KOPT-K1 (cell line): ENCODE measurements at regions not wholly inside any gene's neighbourhood (a gene's known extent, or its start where the extent isn't known, plus 50 kb on each side); places are given as distances from the start of the nearest gene placed in this dataset.

ENCODE experiments used
- H3K27ac ChIP-seq: fragments of 200-600 bp; sonication (generic); 2 replicates; pipeline ENCODE4 v1.5.1; 2016; ENCODE audit warnings: antibody characterized with exemption, mild to moderate bottlenecking, low read depth, low read length; ENCODE audit not compliant: poor library complexity, severe bottlenecking
- H3K36me3 ChIP-seq: fragments of 200-600 bp; sonication (generic); 2 replicates; pipeline ENCODE4 v1.5.1; 2017; ENCODE audit warnings: antibody characterized with exemption, mild to moderate bottlenecking, low read length, moderate library complexity; ENCODE audit not compliant: insufficient read depth
- H3K9me3 ChIP-seq: fragments of 200-600 bp; sonication (generic); 2 replicates; pipeline ENCODE4 v1.5.1; 2017; ENCODE audit warnings: antibody characterized with exemption, low read length, mild to moderate bottlenecking; ENCODE audit not compliant: insufficient read depth, poor library complexity, severe bottlenecking

DNA sequence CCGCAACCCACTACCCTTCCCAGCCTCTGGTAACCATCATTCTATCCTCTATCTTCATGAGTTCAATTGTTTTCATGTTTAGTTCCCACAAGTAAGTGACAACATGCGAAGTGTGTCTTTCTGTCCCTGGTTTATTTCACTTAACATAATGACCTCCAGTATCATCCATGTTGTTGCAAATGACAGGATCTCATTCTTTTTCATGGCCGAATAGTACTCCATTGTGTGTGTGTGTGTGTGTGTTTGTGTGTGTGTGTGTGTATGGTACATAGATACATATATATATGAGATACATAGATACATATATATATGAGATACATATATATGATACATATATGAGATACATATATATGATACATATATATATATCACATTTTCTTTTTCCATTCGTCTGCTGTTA is 196.3 kb upstream of the STK17B start:
- H3K36me3 ChIP-seq, result no peaks in the 10 kb centered on the region
- H3K9me3 ChIP-seq, result peaks cover 3% of the 10 kb centered on the region
- H3K27ac ChIP-seq, result no peak overlapping the region

DNA sequence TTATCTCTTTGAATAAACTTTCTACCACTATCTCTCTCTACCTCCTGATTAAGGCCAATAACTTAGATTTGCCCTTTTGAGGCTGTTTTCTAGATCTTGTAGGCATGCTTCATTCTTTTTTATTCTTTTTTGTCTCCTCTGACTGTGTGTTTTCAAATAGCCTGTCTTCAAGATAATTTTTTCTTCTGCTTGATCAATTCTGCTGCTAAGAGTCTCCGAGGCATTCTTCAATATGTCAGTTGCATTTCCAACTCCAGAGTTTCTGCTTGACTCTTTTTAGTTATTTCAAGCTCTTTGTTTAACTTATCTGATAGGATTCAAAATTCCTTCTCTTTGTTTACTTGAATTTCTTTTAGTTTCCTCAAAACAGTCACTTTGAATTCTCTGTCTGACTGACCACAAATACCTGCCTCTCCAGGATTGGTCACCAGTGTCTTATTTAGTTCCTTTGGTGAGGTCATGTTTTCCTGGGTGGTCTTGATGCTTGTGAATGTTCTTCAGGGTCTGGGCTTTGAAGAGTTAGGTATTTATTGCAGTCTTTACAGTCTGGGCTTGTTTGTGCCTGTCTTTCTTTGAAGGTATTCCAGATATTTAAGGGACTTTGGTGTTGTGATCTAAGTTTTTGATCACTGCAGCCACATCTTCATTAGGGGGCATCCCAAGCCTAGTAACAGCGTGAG is 197.3 kb upstream of the STK17B start:
- Histone ChIP-seq H3K36me3 (no peaks in the 10 kb centered on the region), H3K9me3 (peaks cover 3% of the 10 kb centered on the region), H3K27ac (no peak overlapping the region)

DNA sequence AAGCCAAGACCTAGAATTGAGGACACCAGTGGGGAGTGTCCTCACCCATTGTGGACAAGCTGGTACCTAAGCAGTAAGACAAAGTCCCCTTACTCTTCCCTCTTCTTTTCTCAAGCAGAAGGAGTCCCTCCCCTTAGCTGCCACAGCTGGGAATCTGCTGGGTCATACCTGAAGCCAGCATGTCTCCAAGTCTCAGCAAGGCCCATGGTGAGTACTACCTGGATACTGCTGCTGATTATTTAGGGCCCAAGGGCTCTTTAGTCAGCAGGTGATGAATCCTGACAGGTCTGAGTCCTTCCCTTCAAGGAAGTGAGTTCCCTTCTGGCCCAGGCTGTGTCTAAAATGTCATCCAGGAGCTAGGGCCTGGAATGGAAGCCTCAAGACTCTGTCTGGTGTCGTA is 198.6 kb upstream of the STK17B start:
- H3K9me3 ChIP-seq, result peaks cover 3% of the 10 kb centered on the region
- no peaks in the 10 kb centered on the region for H3K36me3 ChIP-seq
- H3K27ac ChIP-seq, result no peak overlapping the region

DNA sequence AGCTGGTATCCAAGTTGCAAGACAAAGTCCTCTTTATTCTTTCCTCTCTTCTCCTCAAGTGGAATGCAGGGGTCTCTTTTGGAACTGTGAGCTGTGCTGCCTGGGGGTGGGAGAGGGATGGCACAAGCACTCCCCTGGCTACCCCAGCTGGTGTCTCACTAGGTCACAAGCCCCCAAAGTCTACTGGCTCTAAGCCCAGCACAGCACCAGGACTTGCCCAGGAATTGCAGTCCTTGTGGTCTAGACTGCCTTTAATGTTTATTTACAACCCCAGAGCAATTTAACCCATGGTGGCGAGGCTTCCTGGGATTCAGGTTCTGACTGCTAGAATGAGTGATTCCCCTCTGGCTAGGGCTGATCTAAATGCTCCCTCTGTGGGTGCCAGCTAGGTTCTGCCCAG is 199.0 kb upstream of the STK17B start:
- H3K27ac ChIP-seq, result no peak overlapping the region

DNA sequence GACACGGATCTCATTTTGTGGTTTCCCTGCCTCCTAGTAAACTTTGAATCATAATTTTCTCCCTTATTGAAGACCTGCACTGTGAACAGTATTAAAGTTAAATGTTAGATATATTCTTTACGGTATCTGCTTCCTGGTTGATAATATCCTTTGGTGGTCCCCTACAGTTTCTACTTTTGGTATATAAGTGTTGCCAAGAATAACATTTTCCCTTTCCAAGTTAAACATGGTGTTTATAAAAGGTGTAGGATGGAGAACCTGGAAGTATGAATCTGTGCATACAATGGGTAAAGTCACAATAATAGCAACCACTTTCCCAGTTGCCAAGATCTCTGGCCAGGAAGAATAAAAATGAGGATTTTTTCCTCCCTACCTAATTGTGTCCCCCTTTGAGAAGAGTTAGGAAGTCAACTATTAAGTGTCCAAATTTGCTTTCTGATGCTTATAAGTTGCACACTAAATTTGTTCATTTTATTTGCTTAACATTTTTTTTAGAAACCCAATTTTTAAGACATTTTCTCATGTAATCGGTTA is 201.0 kb upstream of the STK17B start:
- H3K36me3 ChIP-seq, result no peaks in the 10 kb centered on the region
- H3K27ac ChIP-seq, result no peak overlapping the region
- H3K9me3 ChIP-seq, result peaks cover 3% of the 10 kb centered on the region

More for the DNA sequence above, 199.0 kb upstream of the STK17B start:
- H3K9me3 ChIP-seq, result peaks cover 3% of the 10 kb centered on the region
- H3K36me3 ChIP-seq, result no peaks in the 10 kb centered on the region

DNA sequence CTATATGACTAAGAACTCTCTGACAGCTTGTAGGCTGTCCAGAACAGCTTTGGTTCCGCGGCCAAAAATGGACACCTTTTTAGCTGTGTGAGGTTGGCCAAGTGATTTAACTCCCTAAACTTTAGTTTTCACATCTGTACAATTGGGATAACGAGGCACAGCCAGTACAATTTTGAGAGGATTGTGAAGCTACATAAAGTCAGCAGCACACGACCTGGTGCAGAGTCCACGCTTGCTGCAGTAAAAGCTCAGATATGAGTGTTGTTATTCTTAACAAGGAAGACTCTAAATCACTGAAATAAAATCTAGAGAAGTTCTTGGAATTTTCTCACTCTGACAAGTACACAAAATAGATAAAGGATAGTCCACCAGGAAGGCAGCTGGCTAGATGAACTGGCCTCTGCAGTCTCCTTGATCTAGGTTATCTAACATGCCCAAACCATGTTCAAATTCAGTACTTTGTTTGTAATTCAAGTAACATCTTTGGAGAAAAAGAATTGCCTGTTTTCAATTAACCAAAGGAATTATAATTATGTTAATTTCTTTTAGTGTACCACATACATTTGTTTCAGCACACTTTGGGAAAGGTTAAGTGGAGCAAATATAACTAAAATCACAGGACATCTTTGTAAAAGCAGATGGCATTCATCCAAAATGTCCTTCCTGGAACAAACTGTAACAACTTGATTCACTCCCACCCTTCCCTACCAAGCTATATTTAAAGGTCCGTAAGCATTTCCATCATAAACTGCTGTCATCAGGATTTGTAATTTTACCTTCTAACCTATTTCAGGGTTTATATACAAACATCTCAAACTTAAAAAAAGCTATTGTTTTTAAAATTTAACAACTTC is 201.7 kb upstream of the STK17B start:
- peaks cover 3% of the 10 kb centered on the region for H3K9me3 ChIP-seq
- H3K36me3 ChIP-seq, result no peaks in the 10 kb centered on the region
- no peak overlapping the region for H3K27ac ChIP-seq

DNA sequence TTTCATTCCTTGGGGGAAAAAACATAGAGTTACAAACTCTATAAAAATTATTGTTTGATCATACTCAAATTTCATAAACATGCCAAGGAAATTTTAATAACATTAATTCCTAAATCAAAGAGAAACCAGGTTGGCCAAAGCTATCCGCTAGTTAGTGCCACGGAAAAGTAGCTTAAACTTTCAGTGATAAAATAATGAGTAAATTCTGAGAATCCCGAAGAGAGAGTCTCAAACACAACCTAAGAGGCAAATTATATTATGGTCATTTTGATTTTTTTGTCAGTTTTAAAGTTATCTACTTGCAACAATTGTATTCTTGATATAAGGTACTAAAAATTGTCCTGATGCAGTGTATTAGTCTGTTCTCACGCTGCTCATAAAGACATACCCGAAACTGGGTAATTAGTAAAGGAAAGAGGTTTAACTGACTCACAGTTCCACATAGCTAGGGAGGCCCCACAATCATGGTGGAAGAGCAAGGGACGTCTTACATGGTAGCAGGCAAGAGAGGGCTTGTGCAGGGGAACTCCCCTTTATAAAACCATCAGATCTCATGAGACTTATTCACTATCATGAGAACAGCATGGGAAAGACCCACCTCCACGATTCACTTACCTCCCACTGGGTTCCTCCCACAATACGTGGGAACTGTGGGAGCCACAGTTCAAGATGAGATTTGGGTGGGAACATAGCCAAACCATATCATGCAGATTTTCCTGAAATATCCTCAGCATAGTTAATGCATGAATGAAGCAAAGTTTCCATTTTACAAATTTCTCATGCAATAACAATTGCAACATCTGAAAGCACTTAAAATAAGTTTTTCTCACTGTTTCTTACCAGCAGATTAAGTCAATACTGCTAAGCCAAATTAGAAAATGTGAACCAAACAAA is 205.9 kb upstream of the STK17B start:
- no peaks in the 10 kb centered on the region for H3K36me3 ChIP-seq
- H3K27ac ChIP-seq, result no peak overlapping the region
- H3K9me3 ChIP-seq, result no peaks in the 10 kb centered on the region

DNA sequence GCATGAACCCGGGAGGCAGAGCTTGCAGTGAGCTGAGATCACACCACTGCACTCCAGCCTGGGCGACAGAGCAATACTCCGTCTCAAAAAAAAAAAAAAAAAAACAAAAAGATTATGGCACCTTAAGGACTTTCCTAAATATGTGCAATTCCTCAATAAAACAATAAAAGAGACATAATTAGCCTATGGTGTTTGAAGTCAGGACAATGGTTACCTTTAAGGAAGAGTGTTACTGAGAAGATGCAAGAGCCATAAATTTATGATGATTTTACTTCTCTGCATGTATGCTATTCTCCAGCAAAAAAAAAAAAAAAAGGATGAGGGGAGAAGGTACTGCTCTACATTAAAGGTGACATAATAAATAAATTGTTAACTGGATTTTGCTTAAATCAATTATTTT is 208.2 kb upstream of the STK17B start:
- H3K9me3 ChIP-seq, result no peaks in the 10 kb centered on the region
- no peak overlapping the region for H3K27ac ChIP-seq
- no peaks in the 10 kb centered on the region for H3K36me3 ChIP-seq

DNA sequence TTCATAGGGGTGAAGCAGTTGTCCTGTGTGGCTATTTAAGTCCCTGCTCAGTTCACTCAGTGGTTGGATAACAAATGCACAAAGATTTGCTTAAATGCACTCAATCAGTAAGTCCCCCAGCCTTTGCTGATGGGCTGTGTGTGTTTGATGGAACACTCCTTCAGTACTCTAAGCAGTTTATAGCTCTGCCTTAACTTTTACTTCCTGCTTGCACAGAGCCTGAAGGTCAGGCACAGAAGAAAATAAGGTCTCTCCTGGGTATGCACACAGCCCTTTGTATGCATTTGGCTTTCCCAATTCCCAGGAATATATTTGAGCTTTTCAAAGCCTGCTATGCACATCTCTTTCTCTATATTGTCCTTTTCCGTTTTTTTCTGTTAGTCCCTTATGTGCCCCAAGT is 208.7 kb upstream of the STK17B start:
- no peak overlapping the region for H3K27ac ChIP-seq
- no peaks in the 10 kb centered on the region for H3K36me3 ChIP-seq
- H3K9me3 ChIP-seq, result no peaks in the 10 kb centered on the region

DNA sequence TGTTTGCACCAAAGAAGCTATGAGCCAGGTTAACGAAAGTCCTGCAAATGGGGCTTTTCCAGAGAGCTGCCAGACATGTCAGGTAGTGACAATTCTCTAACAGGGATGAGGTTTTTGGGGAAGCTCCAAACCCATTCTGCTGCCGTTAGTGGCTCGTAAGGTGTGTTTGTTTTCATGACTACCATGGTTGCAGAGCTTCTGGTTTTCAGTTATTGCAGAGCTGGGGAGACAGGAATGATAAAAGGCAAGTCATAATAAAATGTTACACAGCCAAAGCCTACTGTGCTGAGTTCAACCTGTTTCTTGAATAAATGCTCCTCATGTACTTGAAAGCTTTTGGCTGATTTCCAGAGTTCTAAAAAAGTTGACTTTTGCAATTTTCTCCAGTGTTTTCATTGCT is 209.2 kb upstream of the STK17B start:
- Histone ChIP-seq H3K9me3 (no peaks in the 10 kb centered on the region), H3K27ac (no peak overlapping the region), H3K36me3 (no peaks in the 10 kb centered on the region)

DNA sequence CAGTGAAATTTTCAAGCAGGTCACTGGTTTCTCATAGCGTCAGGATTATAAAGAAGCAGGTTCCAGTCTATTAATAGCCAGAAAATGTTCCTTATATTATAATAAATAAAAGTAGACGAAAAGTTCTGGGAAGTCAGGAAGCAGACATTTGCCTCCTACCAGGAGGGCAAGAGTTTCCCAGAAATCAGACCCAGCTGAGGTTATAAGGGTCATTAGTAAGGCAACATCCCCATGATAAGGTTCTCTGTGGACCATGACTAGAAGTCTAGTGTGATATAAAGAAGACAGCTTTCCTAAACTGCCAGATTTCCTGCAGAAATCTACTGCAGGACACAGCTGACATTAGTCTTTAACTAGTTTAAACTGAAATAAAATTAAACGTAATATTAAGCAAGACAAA is 210.1 kb upstream of the STK17B start:
- no peaks in the 10 kb centered on the region for H3K36me3 ChIP-seq
- no peak overlapping the region for H3K27ac ChIP-seq
- no peaks in the 10 kb centered on the region for H3K9me3 ChIP-seq

DNA sequence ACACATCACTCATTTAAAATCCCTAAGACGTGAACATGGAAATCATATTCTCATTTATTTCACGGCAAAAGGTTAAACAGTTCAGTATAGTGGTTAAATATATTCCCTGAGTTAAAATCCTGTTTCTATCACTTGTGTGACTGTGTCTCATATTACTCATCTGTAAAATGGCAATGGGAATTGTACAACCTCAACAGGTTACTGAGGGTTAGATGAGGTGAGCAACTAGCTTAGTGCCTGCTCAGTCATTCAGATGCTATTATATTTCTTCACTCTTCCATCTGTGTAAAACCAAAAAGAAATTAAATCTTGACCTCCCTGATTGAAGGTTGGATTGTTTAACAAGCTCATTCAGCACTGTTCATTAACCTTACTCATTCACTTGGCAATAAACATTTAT is 212.4 kb upstream of the STK17B start:
- Histone ChIP-seq H3K27ac (no peak overlapping the region), H3K9me3 (no peaks in the 10 kb centered on the region), H3K36me3 (no peaks in the 10 kb centered on the region)

DNA sequence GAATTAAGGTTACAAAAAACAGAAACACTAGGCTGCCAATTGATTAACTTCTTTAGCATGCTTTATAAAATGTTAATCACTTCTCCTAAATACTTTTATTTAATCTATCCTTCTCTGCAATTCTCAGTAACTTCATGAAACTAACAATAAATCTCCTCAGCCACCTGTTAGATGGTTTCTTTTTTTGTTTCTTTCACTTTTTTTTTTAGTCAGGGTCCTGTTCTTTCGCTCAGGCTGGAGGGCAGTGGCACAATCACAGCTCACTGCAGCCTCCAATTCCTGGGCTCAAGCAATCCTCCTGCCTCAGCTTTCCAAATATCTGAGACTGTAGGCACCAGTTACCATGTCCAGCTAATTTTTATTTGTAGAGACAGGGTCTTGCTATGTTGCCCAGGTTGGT is 213.4 kb upstream of the STK17B start:
- Histone ChIP-seq H3K36me3 (no peaks in the 10 kb centered on the region), H3K27ac (no peak overlapping the region), H3K9me3 (no peaks in the 10 kb centered on the region)

DNA sequence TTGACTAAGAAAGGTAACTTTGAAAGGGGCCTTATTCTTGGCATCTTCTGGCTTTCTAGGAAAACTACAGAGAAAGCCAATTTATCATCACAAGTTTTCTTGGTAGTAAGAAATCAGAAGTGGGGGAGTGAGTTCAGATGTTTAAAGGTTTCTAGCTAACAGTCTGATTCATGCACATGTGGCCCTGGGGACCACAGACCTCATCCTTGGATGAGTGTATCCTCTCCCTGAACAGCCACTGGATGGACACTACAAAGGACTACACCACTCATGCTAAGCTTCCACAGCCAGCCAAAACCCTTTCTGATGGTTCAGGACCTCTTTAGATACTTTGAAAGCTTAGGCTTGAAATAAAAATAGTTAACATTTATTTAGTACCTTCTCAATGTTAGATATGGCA is 218.3 kb upstream of the STK17B start:
- H3K27ac ChIP-seq, result no peak overlapping the region

More for the DNA sequence above, 218.3 kb upstream of the STK17B start:
- Histone ChIP-seq H3K36me3 (no peaks in the 10 kb centered on the region), H3K9me3 (no peaks in the 10 kb centered on the region)
